ENCODE measurements at regions not wholly inside any gene's neighbourhood (a gene's known extent, or its start where the extent isn't known, plus 50 kb on each side); places are given as distances from the start of the nearest gene placed in this dataset.

DNA sequence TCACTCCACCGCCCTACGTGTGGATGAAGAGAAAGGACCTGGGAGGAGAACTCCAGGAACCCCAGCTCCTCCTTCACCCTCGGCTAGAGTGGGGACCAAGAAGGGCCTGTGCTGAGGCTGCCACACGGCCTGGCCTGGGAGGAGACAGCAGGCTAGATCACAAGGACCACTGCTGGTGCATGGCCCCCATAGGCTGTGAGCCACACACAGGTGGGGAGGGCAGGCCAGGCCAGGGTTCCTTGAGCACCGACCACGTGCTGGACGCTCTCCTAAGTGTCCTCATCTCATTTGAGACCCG lies 1392.4 kb downstream of the TBC1D22A start:
- no peak for DNase-seq (ENCODE audit: low read depth)

DNA sequence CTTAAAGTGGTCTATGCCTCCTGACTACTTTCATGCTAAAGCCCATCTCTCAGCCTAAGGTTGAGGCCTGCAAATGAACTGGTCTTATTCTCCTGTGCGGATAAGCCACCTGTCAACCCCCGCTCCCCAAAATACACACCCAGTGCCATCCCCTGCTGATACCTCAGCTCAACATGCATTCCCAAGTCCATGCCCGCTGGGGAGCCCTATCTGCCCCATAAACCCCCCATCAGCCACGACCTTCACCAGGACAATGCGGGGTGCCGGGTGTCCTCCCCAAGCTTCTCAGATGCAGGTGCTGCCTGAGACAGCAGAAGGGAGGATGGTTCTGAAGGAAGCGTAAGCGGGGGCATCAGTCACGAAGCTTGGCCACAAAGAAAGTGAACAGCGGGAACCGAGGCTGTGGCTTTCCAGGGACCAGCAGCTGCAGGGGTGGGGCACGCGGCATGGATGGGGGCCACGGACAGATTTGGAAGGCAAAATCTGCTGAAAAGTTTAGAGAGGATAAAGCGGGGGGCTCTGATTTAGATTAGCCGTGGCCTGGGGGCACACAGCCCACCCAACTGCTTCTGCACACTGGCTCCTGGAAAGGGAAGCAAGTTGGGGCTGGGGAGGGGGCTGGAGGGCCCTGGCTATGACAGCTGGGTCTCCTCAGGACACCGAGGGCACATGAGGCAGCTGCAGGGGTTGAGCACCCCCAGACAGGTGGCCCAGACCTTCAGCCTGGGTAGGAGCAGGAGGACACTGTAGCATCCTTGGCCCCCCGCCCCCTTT lies 1391.9 kb downstream of the TBC1D22A start:
- DNase-seq (ENCODE audit: low read depth) = no peak

DNA sequence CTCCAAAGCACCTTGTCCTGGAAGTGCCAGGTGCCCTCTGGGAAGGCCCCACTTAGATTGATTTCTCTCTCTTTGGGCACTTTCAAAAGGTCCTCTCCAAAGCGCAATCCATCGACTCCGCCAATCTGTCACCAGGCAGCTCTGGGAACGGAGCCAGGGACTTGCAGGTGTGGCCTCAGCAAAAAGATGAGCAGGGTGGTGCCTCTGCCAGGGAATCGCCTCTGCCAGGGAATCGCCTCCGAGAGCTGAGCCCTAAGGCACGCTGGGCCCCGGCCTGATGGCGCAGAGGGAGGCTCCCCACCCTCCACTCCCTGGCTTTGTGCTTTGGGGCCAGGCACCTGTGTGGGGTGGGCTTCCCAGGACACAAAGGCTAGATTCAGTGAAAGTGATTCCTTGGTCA lies 1391.3 kb downstream of the TBC1D22A start:
- DNase-seq (ENCODE audit: low read depth) = no peak

- DNase-seq (ENCODE audit: low read depth) = no peak
These were observed 1390.5 kb downstream of the TBC1D22A start for GRCh38 chr22:48152916-48153315.

GRCh38 chr22:48152164-48152775 lies 1389.8 kb downstream of the TBC1D22A start:
- DNase-seq (ENCODE audit: low read depth) = no peak

DNA sequence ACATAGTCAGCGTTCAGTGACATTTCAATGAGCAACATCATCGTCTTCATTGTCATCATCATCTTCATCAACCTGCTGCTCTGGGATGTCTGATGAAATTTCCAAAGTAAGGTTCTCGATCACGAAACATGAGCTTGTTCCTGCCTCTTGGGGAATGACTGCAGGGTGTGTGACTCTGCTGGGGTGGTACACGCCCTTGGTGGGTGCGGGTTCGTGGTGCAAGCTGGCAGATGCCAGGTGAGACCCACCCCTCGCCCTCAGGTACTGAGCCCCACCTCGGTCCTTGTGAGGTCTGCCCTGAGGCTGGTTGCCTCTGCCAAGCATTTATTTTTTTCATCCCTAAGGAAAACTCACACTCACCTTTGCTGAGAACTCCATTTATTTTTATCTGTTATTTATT lies 1389.2 kb downstream of the TBC1D22A start:
- DNase-seq (ENCODE audit: low read depth) = no peak

DNA sequence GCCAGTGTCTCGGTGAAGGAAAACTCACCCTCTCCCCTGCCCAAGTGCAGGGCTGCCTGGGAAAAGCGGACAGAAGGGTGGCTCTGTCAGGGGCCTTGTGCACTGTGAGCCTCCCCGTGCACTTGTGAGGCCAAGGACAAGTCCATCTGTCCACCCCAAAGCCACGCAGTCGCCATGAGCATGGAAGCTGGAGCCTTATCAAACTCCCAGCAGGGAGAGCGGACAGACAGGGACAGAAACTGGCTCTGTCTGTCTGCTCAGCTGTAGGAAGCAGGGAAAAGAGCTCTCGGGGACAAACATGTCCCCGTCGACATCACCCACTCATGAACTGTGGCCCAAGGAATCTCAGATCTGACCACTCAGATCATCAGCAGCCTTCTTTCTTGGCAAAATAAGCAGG lies 1385.4 kb downstream of the TBC1D22A start:
- no peak for DNase-seq (ENCODE audit: low read depth)

DNA sequence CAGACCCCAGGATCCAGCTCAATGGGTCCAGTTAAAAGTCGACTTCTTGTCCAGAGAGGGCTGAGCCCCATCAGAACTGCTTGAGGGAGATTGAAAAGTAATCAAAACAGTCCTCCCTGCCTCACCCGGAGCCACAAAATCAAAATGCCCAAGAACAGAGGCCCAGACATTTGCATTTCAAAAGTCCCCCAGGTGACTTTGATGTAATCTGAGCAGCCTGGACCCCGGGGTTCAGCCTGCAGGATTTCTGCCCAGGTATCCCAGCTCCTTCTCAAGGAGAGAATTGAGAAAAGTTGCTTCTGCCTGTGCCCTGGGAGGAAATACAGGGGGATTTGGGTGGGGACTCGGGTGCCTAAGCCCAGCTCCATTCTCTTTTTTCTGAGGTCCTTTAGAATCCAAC lies 1385.0 kb downstream of the TBC1D22A start:
- DNase-seq (ENCODE audit: low read depth) = no peak

GRCh38 chr22:48146426-48146825 lies 1384.0 kb downstream of the TBC1D22A start:
- DNase-seq (ENCODE audit: low read depth) = no peak

GRCh38 chr22:48145738-48146137 lies 1383.3 kb downstream of the TBC1D22A start:
- DNase-seq (ENCODE audit: low read depth) = no peak

- no peak for DNase-seq (ENCODE audit: low read depth)
These were observed 1381.9 kb downstream of the TBC1D22A start for GRCh38 chr22:48144318-48144717.

DNA sequence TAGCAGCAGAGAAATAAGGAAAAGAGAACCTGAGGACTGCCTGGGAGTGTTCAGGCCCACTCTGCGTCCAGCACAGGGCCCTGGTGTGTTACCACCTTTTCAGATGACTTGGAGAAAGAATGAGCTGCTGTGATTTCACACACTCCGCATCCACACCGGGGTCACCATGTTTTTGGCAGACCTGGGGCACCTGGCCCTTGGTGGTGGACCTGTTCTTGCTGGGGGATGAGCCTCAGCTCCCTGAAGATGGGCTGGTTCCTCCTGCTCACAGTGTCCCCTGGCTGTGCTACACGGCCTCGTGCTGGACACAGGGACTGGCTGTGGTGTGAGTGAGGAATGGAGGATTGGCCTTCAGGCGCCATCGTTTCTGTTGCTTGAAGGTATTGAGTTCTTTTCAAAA lies 1381.4 kb downstream of the TBC1D22A start:
- DNase-seq (ENCODE audit: low read depth) = no peak

DNA sequence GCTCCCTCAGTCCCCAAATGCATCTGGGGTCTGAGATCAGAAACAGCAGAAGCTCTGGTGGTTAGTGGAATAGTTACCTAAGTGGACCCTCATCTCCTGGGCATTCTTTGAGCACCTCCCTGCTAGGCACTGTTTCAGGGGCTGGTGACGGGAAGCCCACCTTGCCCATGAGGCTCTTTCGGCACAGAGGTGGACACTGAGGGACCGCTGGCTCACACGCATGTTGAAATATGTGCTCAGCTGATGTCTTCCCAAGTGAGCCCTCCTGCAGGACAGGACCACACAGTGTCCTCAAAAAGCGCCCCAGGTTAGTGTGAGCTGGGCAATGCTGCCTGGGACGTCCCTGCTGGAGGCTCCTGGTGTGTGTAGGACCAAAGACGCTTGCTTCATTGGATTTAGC lies 1379.9 kb downstream of the TBC1D22A start:
- no peak for DNase-seq (ENCODE audit: low read depth)

GRCh38 chr22:48141301-48141700 lies 1378.9 kb downstream of the TBC1D22A start:
- no peak for DNase-seq (ENCODE audit: low read depth)

DNA sequence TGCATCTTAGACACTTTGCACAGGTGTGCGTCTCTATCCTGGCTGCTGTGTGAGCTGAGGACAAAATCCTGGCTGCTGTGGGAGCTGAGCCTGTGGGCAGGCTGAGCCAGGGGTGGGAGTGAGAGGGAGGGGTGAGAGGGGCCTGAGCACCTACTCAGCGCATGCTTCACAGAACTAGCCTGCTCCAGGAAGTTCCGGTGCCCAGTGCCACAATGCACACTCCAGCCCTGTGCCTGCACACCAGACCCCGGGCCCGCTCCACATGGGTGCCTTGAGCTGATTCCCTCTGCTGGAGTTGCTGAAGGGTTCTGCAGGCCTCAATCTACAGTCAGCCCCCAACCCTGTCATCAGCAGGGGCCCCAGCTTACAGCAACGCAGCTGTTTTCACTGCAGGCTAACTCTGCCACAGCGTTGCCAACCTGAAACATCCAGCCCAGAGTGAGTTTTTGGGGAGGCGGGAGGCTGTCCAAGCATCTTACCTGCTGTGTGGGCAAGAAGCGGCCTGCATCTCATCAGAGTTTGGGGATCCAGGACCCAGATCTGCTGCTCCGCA lies 1377.9 kb downstream of the TBC1D22A start:
- no peak for DNase-seq (ENCODE audit: low read depth)

- no peak for DNase-seq (ENCODE audit: low read depth)
These were observed 1377.3 kb downstream of the TBC1D22A start for GRCh38 chr22:48139776-48140175.

GRCh38 chr22:48138855-48139254 lies 1376.4 kb downstream of the TBC1D22A start:
- DNase-seq (ENCODE audit: low read depth) = no peak

GRCh38 chr22:48138427-48138826 lies 1376.0 kb downstream of the TBC1D22A start:
- no peak for DNase-seq (ENCODE audit: low read depth)

DNA sequence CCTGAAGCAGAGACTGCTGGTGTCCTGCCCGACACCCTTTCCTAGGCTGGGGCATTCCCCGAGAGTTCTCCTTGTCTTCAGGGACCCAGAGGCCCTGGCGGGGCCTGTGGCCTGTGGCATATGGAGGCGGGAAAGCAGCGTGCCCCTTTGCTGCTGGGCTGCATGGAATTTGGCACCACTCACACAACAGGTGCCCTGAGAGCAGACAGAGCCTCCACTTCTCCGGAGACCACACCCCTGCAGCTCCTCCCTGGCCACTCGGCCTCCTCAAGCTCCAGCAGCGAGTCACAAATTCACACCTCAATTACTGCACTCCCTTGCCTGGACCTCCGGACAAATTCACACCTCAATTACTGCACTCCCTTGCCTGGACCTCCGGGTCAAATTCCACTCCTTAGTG lies 1375.2 kb downstream of the TBC1D22A start:
- no peak for DNase-seq (ENCODE audit: low read depth)

DNA sequence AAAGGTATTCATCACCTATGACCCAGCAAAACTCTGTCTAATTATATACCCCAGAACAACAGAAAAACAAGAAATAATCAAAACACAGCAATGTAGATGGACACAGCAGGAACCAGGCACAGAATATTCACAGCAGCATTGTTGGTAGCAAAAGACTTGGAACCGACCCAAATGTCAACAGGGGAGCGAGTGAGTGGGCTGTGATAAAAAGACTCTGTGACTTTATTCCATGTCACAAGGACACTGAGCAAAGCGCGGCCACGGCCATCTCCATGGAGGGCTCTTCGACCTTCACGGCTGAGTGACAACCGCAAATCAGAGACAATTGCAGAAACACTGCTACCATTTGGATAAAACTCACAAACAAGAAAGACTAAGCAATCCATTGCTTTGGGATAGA lies 1373.1 kb downstream of the TBC1D22A start:
- no peak for DNase-seq (ENCODE audit: low read depth)

- no peak for DNase-seq (ENCODE audit: low read depth)
These were observed 1363.0 kb downstream of the TBC1D22A start for GRCh38 chr22:48125416-48125815.

DNA sequence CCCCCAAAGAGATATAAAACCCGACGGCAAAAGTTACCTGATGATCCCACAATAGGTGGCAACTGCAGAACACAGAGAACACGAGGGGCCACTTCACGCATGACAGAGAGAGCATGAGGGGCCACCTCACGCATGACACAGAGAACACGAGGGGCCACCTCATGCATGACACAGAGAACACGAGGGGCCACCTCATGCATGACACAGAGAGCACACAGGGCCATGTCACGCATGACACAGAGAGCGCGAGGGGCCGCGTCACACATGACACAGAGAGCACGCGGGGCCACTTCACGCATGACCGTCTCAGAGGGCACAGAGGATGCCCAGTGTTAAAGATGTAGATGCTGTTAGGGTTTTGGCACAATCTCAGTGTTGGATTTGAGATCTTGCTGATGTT lies 1359.5 kb downstream of the TBC1D22A start:
- no peak for DNase-seq (ENCODE audit: low read depth)

DNA sequence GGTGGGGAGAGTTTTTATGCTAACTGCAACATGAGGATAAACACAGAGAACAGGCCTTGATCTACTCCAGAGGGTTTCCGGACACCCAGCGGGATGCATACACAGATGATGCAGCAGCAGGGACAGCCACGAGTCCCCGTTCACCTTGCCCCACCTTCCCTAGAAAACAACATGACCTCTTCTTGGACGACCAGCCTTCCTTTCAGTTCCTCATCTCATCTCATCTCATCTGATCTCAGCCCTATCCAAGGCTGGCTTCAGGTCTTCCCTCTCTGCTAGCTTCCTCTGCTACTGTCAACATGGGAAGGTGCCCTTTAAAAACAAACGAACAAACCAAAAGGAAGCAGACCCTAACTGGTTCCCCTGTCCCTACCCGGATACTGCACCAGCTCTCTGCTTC lies 1356.2 kb downstream of the TBC1D22A start:
- DNase-seq (ENCODE audit: low read depth) = no peak

DNA sequence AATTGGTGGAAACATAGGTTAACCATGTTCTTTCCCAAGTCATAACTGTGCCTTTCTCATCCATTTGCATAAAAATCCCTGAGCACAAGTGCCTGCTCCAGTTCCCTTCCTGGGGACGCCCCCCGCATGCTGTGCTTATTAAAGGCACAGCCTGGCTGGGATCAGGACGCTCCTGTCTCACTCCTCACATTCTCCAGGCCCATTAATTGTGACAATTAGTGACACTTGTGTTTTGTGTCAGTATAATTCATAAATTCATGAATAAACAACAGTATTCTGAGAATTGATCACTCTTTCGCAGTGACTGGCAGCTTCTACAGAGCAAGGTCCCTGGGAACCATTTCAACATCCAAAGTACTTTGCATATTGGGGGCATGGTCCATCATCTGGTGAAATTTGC lies 1354.4 kb downstream of the TBC1D22A start:
- DNase-seq (ENCODE audit: low read depth) = no peak

Measured in stimulated activated CD8-positive, alpha-beta memory T cell treated with anti-CD3 and anti-CD28 coated beads, Interleukin-12 subunit alpha, Interleukin-12 subunit beta, amount 100 ng/mL, for 1 hour (primary cell).